HCT116 (cell line): ENCODE measurements at regions not wholly inside any gene's neighbourhood (a gene's known extent, or its start where the extent isn't known, plus 50 kb on each side); places are given as distances from the start of the nearest gene placed in this dataset.

ENCODE experiments used
- ATAC-seq: fragments of 200-7000 bp; cut with Tn5 transposase; 2 replicates; pipeline ENCODE4 v1.9.1; 2020; ENCODE audit warnings: mild to moderate bottlenecking, moderate library complexity
- BruUV-seq: library from RNA; stranded (reverse); fragments of 400-500 nt; replicated peaks from 2 replicates; lab custom pipeline; 2021; lab: Mats Ljungman, UMichigan
- CTCF ChIA-PET: fragments of 300-600 bp; sonication (Branson Sonifier 250); formaldehyde crosslinking; loops from one replicate; lab custom pipeline; 2021; ENCODE audit warnings: antibody characterized with exemption; lab: Charles Lee
- POLR2A ChIA-PET: fragments of 300-600, 350-600 bp; sonication (Branson Sonifier 250); formaldehyde crosslinking; loops from one replicate; lab custom pipeline; 2021; ENCODE audit warnings: antibody characterized with exemption; lab: Charles Lee
- RAD21 ChIA-PET, 2 experiments: fragments of 300-600 bp; sonication (Branson Sonifier 250); formaldehyde crosslinking; loops; one replicate each; lab custom pipeline; 2023; ENCODE audit warnings: low total read pairs in 2 of 2; ENCODE audit not compliant: uncharacterized antibody in 2 of 2, unreplicated experiment in 2 of 2, low non-redundant PET in 1 of 2; lab: Charles Lee
- DNase-seq: peaks from one replicate; pipeline ENCODE4 v3.0.0-alpha.2; 2010; ENCODE audit warnings: low read depth, low spot score
- H2AFZ ChIP-seq: fragments of 200-600 bp; shearing (Covaris generic), sonication (generic); 2 replicates; pipeline ENCODE4 v1.6.1; 2017; ENCODE audit warnings: low read depth, mixed run types, mixed read lengths, antibody characterized with exemption, low read length; ENCODE audit not compliant: poor library complexity, severe bottlenecking
- H3K27ac ChIP-seq: 2 replicates; pipeline ENCODE4 v1.5.1; 2012; ENCODE audit warnings: low read depth, low read length
- H3K27me3 ChIP-seq: fragments of 200-600 bp; sonication (generic); 2 replicates; pipeline ENCODE4 v1.6.1; 2016; ENCODE audit warnings: mixed run types, low read length, mixed read lengths; ENCODE audit not compliant: insufficient read depth
- H3K36me3 ChIP-seq, 2 experiments: fragments of 200-500 bp in 1 of 2; fragments of 200-600 bp in 1 of 2; sonication (Bioruptor generic) in 1 of 2; sonication (generic) in 1 of 2; 2 replicates each; pipeline versions ENCODE4 v1.5.1 to v1.6.1; 2014 to 2016; ENCODE audit warnings: low read length in 2 of 2, inconsistent platforms in 1 of 2, mixed read lengths in 1 of 2, mixed run types in 1 of 2; ENCODE audit not compliant: insufficient read depth in 2 of 2, control insufficient read depth in 1 of 2
- H3K4me1 ChIP-seq, 2 experiments: fragments of 200-600 bp in 1 of 2; sonication (generic) in 1 of 2; 2 replicates each; pipeline versions ENCODE4 v1.5.1 to v1.6.1; 2012 to 2017; ENCODE audit warnings: low read length in 2 of 2, inconsistent platforms in 1 of 2, mild to moderate bottlenecking in 1 of 2, mixed read lengths in 1 of 2, mixed run types in 1 of 2, moderate library complexity in 1 of 2; ENCODE audit not compliant: insufficient read depth in 2 of 2, control insufficient read depth in 1 of 2
- H3K4me2 ChIP-seq: fragments of 200-600 bp; sonication (generic); 2 replicates; pipeline ENCODE4 v1.6.1; 2017; ENCODE audit warnings: mixed run types, low read length, mixed read lengths
- H3K4me3 ChIP-seq, 2 experiments: fragments of 200-600 bp in 1 of 2; sonication (generic) in 1 of 2; replicated peaks in 1 of 2; 2 replicates each; pipeline ENCODE4 v1.5.1; 2011 to 2016; ENCODE audit warnings: low read length in 2 of 2, control low read depth in 1 of 2, low read depth in 1 of 2, mild to moderate bottlenecking in 1 of 2, mixed read lengths in 1 of 2, mixed run types in 1 of 2
- H3K79me2 ChIP-seq: fragments of 200-600 bp; sonication (generic); 2 replicates; pipeline ENCODE4 v1.6.1; 2017; ENCODE audit warnings: mild to moderate bottlenecking, mixed run types, low read length, moderate library complexity, mixed read lengths; ENCODE audit not compliant: insufficient read depth
- H3K9ac ChIP-seq: fragments of 200-600 bp; sonication (generic); 2 replicates; pipeline ENCODE4 v1.6.1; 2016; ENCODE audit warnings: low read length, mixed read lengths
- H3K9me2 ChIP-seq: fragments of 200-600 bp; sonication (generic), shearing (Covaris generic); 2 replicates; pipeline ENCODE4 v1.6.1; 2017; ENCODE audit warnings: mixed run types, mild to moderate bottlenecking, moderate library complexity; ENCODE audit not compliant: insufficient read depth
- H3K9me3 ChIP-seq, 2 experiments: fragments of 200-500 bp in 1 of 2; fragments of 200-600 bp in 1 of 2; sonication (Bioruptor generic) in 1 of 2; sonication (generic) in 1 of 2; 2 replicates each; pipeline ENCODE4 v1.6.1; 2014 to 2017; ENCODE audit warnings: low read length in 2 of 2, mixed read lengths in 2 of 2, inconsistent platforms in 1 of 2, low read depth in 1 of 2, mild to moderate bottlenecking in 1 of 2, mixed run types in 1 of 2, moderate library complexity in 1 of 2; ENCODE audit not compliant: control insufficient read depth in 1 of 2, insufficient read depth in 1 of 2
- H4K20me1 ChIP-seq: fragments of 200-600 bp; sonication (generic), shearing (Covaris generic); 2 replicates; pipeline ENCODE4 v1.6.1; 2017; ENCODE audit warnings: mixed run types, mild to moderate bottlenecking, moderate library complexity; ENCODE audit not compliant: insufficient read depth
- ATF3 ChIP-seq: IDR thresholded peaks from 2 replicates; pipeline ENCODE4 v1.6.1; 2012
- CTCF ChIP-seq, 3 experiments: fragments of 200-600 bp in 1 of 3; sonication (generic) in 1 of 3; IDR thresholded peaks in 2 of 3; conservative IDR thresholded peaks in 1 of 3; 2 replicates each; pipeline ENCODE4 v1.5.1; 2012 to 2017; ENCODE audit warnings: low read depth in 2 of 3, low read length in 2 of 3, antibody characterized with exemption in 1 of 3, borderline replicate concordance in 1 of 3, control low read depth in 1 of 3, mild to moderate bottlenecking in 1 of 3, mixed read lengths in 1 of 3, mixed run types in 1 of 3, moderate library complexity in 1 of 3; ENCODE audit not compliant: insufficient read depth in 1 of 3
- ELF1 ChIP-seq: IDR thresholded peaks from 2 replicates; pipeline ENCODE4 v1.6.1; 2012; ENCODE audit warnings: low read depth, borderline replicate concordance
- FOSL1 ChIP-seq: IDR thresholded peaks from 2 replicates; pipeline ENCODE4 v1.6.1; 2012; ENCODE audit warnings: low read depth
- MAX ChIP-seq: IDR thresholded peaks from 2 replicates; pipeline ENCODE4 v1.6.1; 2012
- RAD21 ChIP-seq: IDR thresholded peaks from 2 replicates; pipeline ENCODE4 v1.6.1; 2012; ENCODE audit warnings: low read depth, mild to moderate bottlenecking
- TCF7L2 ChIP-seq: IDR thresholded peaks from 2 replicates; pipeline ENCODE4 v1.7.0; 2011; ENCODE audit warnings: borderline replicate concordance, inconsistent platforms; ENCODE audit not compliant: insufficient read depth, insufficient read length; ENCODE audit errors: extremely low read depth
- ZNF274 ChIP-seq: fragments of 200-500 bp; sonication (Bioruptor generic); IDR thresholded peaks from 2 replicates; pipeline ENCODE4 v1.6.1; 2014; ENCODE audit warnings: mild to moderate bottlenecking, low read depth, low read length, inconsistent platforms
- intact Hi-C: fragments of 100-400 bp; cut with micrococcal nuclease; formaldehyde crosslinking; loops from 2 replicates; pipeline ENCODE4 v1.10.0; 2022

- H4K20me1 ChIP-seq: no peaks in the 10 kb centered on the region
- ChIA-PET POLR2A (no interaction called here), CTCF (interaction anchor here (1.1 to 1.5 kb wide), 2 partner anchors 482 to 495 kb away, joined by 3 to 5 read pairs; no protein-coding TSS in a partner anchor), RAD21 (no interaction called here)
- peak; percentile 73 for ATAC-seq
- no peak overlapping the region for H3K9ac ChIP-seq
- H3K4me1 ChIP-seq: no peaks in the 10 kb centered on the region; a peak in 1 of 4 replicates
- BruUV-seq: no TSS peak
- intact Hi-C loops: no loop called here
- no peaks in the 10 kb centered on the region for H3K79me2 ChIP-seq
- H3K36me3 ChIP-seq: no peaks in the 10 kb centered on the region
- H3K27me3 ChIP-seq: no peaks in the 10 kb centered on the region
- no peak overlapping the region for H2AFZ ChIP-seq
- H3K9me3 ChIP-seq: no peaks in the 10 kb centered on the region
- peak; percentile 3 for DNase-seq
- no peak overlapping the region for H3K4me3 ChIP-seq
- no peak overlapping the region for H3K4me2 ChIP-seq
- H3K27ac ChIP-seq: no peak overlapping the region
- no peaks in the 10 kb centered on the region for H3K9me2 ChIP-seq
- TF ChIP-seq ELF1: no peak
- TF ChIP-seq ZNF274: no peak
- TF ChIP-seq FOSL1: no peak
- TF ChIP-seq RAD21: peak; percentile 40; the same call in 1 of the 2 replicates
- no peak for TF ChIP-seq MAX
- TF ChIP-seq ATF3: no peak
- peak in 2 of 3 experiments; percentile 31 to 37; a peak in 2 of 6 replicates for TF ChIP-seq CTCF (IDR thresholded peaks at IDR 0.05 in 2 of 3, conservative IDR thresholded peaks at IDR 0.05 in 1 of 3; ENCODE audit: borderline replicate concordance in 1 of 3, insufficient read depth in 1 of 3, low read depth in 2 of 3, low read length in 2 of 3)
- no peak for TF ChIP-seq TCF7L2
These were observed 173.4 kb downstream of the NDUFS4 start for GRCh38 chr5:53733853-53734252.
